ENCODE measurements at regions not wholly inside any gene's neighbourhood (a gene's known extent, or its start where the extent isn't known, plus 50 kb on each side); places are given as distances from the start of the nearest gene placed in this dataset.

DNA sequence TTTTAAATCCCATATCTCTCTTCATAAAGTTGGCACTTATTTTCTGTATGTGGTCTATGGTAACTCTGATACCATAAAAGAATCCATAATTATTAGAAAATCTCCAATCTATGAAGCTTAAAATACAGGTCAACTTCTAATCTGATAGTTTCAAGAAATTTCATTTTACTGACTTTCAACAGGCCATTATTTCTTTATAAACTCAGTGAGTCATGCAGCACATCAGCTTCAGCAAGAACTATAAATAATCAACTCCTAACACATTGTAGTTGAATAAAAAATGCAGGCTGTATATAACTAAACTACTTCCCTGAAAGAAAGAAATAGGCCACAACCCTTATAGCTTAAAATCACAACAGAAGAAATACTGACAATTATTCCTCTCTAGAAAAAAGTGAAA is 204.3 kb upstream of the CCDC150 start:
- TF ChIP-seq, protein P1, sequence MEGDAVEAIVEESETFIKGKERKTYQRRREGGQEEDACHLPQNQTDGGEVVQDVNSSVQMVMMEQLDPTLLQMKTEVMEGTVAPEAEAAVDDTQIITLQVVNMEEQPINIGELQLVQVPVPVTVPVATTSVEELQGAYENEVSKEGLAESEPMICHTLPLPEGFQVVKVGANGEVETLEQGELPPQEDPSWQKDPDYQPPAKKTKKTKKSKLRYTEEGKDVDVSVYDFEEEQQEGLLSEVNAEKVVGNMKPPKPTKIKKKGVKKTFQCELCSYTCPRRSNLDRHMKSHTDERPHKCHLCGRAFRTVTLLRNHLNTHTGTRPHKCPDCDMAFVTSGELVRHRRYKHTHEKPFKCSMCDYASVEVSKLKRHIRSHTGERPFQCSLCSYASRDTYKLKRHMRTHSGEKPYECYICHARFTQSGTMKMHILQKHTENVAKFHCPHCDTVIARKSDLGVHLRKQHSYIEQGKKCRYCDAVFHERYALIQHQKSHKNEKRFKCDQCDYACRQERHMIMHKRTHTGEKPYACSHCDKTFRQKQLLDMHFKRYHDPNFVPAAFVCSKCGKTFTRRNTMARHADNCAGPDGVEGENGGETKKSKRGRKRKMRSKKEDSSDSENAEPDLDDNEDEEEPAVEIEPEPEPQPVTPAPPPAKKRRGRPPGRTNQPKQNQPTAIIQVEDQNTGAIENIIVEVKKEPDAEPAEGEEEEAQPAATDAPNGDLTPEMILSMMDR (conservative IDR thresholded peaks at IDR 0.05; ENCODE audit: low read depth, low read length) = no peak
- no peak overlapping the region for H3K4me3 ChIP-seq (ENCODE audit: low read depth, low read length)
- no peak for DNase-seq (ENCODE audit: low read depth)

DNA sequence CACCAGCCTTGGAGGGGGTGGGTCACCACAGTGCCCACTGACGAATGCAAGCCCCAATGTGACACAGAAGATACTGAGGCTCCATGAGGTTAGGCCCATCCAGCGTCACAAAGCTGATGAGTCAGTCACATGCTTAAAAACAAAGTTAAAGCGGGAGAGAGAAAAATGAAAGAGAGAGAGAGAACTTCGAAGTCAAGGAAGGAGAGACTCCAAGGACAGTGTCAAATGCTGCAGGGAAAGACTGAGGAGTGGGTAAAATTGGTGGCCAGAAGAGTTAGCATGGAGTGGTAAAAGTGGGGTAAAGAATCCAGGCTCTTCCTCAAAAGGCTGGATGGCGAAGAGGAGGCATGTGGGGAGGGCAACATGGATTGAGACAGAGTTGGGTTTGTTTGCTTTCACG is 201.9 kb upstream of the CCDC150 start:
- TF ChIP-seq, protein P1 (conservative IDR thresholded peaks at IDR 0.05; ENCODE audit: low read depth, low read length) = no peak
- no peak overlapping the region for H3K4me3 ChIP-seq (ENCODE audit: low read depth, low read length)
- DNase-seq (ENCODE audit: low read depth) = no peak

DNA sequence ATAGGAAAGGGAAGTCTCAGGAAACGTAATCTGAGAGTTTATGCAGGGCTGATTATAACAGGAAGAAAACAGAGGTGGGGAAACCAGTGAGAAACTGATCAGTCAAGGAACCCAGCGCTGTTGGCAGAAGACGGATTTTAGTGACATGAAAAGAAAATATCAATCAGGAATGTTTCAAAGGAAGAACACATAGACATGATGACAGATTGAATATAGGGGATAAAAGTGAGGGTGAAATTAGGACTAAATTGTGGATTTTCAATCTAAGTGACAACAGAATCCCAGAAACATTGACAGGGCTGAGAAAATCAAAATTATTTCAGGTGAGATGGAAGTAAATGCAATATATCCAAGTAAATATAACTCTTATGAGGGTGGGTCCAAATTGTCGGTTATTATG is 199.8 kb upstream of the CCDC150 start:
- TF ChIP-seq, protein P1 (conservative IDR thresholded peaks at IDR 0.05; ENCODE audit: low read depth, low read length) = no peak
- H3K4me3 ChIP-seq (ENCODE audit: low read depth, low read length) = no peak overlapping the region
- DNase-seq (ENCODE audit: low read depth) = no peak

DNA sequence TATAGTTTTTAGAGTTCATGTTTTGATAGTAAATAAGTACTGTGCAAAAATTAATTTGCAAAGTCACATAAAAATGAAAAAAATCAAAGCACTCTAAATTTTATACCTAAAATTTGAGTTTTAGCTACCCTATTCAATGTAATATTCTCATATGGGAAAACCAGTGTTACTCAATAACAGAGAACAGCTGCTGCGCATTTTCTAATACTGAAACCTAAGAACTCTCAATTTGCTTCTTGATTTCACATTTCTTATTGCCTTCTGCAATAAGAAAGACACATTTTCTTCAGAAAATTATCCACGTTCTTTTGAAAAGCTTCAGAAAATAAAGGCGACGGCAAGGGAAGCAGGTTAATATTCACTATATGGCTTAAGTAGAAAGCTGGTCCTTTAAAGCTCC is 199.1 kb upstream of the CCDC150 start:
- TF ChIP-seq, protein P1 (conservative IDR thresholded peaks at IDR 0.05; ENCODE audit: low read depth, low read length) = no peak

DNA sequence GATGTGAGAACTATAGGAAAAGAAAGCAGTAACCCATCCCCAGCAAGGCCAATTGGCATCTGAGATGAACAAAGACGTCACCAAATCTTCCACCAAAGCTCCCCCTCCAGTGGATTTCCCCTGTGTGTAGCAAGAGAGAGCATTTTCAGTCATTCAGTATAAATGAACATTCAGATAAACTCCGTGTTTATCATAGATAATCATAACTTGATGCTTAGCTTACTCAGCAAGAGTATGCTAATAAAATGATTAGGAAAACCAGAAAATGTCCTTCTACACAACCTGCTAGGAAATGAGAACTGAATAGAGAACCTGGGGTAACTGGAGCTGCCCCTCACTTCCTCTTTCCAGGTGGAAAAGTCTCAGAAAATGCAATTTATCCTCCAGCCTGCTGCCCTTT is 198.0 kb upstream of the CCDC150 start:
- H3K4me3 ChIP-seq (ENCODE audit: low read depth, low read length) = no peak overlapping the region
- DNase-seq (ENCODE audit: low read depth) = no peak
- TF ChIP-seq, protein P1 (conservative IDR thresholded peaks at IDR 0.05; ENCODE audit: low read depth, low read length) = no peak

More for the DNA sequence above, 199.1 kb upstream of the CCDC150 start:
- DNase-seq (ENCODE audit: low read depth) = no peak
- no peak overlapping the region for H3K4me3 ChIP-seq (ENCODE audit: low read depth, low read length)

DNA sequence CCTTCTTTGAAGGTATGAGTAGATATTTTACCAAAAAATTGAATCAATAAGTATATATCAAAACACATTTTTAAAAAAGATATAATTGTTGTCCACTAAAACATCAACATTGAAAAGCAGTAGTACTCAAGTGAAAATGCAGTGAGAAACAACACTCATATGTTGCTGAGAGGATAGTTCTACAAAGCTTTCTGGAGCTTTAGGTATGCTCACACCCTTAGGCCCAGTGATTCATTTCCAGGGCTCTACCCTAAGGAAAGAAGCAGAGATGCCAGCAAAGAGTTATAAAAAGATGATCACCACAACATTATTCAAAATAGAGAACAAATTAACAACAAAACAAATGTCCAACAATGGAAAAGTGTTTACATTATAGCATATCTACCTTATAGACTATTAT is 197.3 kb upstream of the CCDC150 start:
- TF ChIP-seq, protein P1 (conservative IDR thresholded peaks at IDR 0.05; ENCODE audit: low read depth, low read length) = no peak
- no peak overlapping the region for H3K4me3 ChIP-seq (ENCODE audit: low read depth, low read length)
- no peak for DNase-seq (ENCODE audit: low read depth)

DNA sequence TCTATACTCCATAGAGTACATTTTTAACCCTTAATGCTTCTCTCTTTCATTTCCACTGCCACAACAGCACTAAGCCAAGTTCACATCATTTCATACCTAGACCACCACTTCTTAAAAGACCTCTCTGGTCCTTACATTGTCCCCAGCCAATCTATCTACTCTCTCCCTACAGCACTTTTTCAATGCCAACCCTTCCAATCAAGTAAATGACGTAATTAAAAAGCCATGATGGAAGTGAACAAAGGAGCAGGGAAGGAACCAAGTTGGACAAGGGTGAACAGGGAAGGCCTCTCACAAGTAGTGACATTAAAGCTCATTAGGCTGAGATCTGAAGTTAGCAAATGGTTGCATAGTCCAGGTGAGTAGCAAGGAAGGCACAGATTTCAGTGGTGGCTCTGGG is 195.1 kb upstream of the CCDC150 start:
- no peak for DNase-seq (ENCODE audit: low read depth)
- TF ChIP-seq, protein P1 (conservative IDR thresholded peaks at IDR 0.05; ENCODE audit: low read depth, low read length) = no peak
- no peak overlapping the region for H3K4me3 ChIP-seq (ENCODE audit: low read depth, low read length)

All from epithelial cell of proximal tubule (primary cell).